Prostate gland (tissue), 2 donors: ENCODE measurements at regions not wholly inside any gene's neighbourhood (a gene's known extent, or its start where the extent isn't known, plus 50 kb on each side); places are given as distances from the start of the nearest gene placed in this dataset.
"Not testable (repeated sequence)": the region's sequence is repeated elsewhere in the genome, so short reads cannot be mapped to it uniquely, and the experiment has no call there.

Experiments used
- DNase-seq: peaks from one replicate; pipeline ENCODE4 v3.0.0-alpha.2; 2019; ENCODE audit warnings: low spot score
- H3K27ac ChIP-seq, 2 donors: fragments of 200-600 bp; sonication (generic); 2 replicates each; pipeline ENCODE4 v1.5.1; 2017 to 2019
- H3K27me3 ChIP-seq: fragments of 200-600 bp; sonication (generic); replicated peaks from 2 replicates; pipeline ENCODE4 v1.5.1; 2019; ENCODE audit not compliant: insufficient read depth
- H3K36me3 ChIP-seq, 2 donors: fragments of 200-600 bp; sonication (generic); 1 replicate in 1 of 2; 2 replicates in 1 of 2; pipeline versions ENCODE4 v1.5.1 to v1.8.1; 2017 to 2019
- H3K4me1 ChIP-seq: fragments of 200-600 bp; sonication (generic); replicated peaks from 2 replicates; pipeline ENCODE4 v1.5.1; 2019
- H3K4me3 ChIP-seq, 2 donors: fragments of 200-600 bp; sonication (generic); 2 replicates each; pipeline ENCODE4 v1.5.1; 2017 to 2019
- H3K9me3 ChIP-seq: fragments of 200-600 bp; sonication (generic); 2 replicates; pipeline ENCODE4 v1.5.1; 2017
- CTCF ChIP-seq, 4 experiments: fragments of 200-600 bp in 2 of 4; fragments of 450-650 bp in 2 of 4; sonication (generic) in 2 of 4; IDR thresholded peaks; 1 replicate in 3 of 4; 2 replicates in 1 of 4; pipeline ENCODE4 v1.5.1; 2016 to 2019; ENCODE audit warnings: antibody characterized with exemption in 4 of 4, mild to moderate bottlenecking in 2 of 4, moderate library complexity in 2 of 4
- POLR2A ChIP-seq: fragments of 450-650 bp; IDR thresholded peaks from one replicate; pipeline ENCODE4 v1.6.1; 2016; ENCODE audit warnings: antibody characterized with exemption, mild to moderate bottlenecking
- POLR2AphosphoS5 ChIP-seq: sonication (generic); formaldehyde crosslinking; IDR thresholded peaks from one replicate; pipeline ENCODE4 v1.6.1; 2017; ENCODE audit warnings: antibody characterized with exemption
- WGBS: methylation state at CpG from one replicate; pipeline ENCODE4 v1.1.5; 2018; 5-methylcytosine and 5-hydroxymethylcytosine counted together
- intact Hi-C: fragments of 100-400 bp; cut with DNase I; formaldehyde crosslinking; loops from one replicate; pipeline ENCODE4 v1.14.2; 2022

DNA sequence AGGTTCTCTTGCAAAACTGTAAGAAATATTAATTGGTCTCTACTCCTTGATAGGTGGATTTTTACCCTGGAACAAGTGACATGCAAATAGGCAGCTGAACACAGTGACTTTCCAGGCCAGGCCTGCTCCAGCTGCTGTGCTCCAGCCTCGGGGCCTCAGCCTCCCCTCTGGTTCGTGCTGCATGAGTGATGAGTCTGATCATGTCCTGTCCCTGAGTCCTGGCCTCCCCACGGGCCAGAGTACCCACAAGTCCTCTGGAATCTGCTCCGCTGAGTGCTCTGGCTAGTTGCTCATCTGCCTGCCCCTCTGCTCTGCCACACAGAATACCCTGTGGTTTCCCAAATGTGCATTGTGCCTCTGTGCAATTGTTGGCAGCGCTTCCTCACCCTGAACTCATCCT is 80.1 kb upstream of the PDZD8 start:
- no peak overlapping the region for H3K27ac ChIP-seq
- 80% methylated on average over 5 of the region's 5 CpGs for WGBS

GRCh38 chr10:117454502-117454901 is 79.3 kb upstream of the PDZD8 start:
- Histone ChIP-seq H3K27me3 (no peaks in the 10 kb centered on the region), H3K36me3 (no peaks in the 10 kb centered on the region), H3K4me3 (no peak overlapping the region), H3K27ac (no peak overlapping the region), H3K9me3 (no peaks in the 10 kb centered on the region), H3K4me1 (no peaks in the 10 kb centered on the region)
- DNase-seq: no peak
- no peak for TF ChIP-seq POLR2A
- no peak for TF ChIP-seq CTCF (IDR thresholded peaks at IDR 0.05)
- TF ChIP-seq POLR2AphosphoS5: no peak
- intact Hi-C loops: no loop called here
- 84% methylated on average over 1 of the region's 1 CpG for WGBS

More for the DNA sequence above, 80.1 kb upstream of the PDZD8 start:
- Histone ChIP-seq H3K4me1 (no peaks in the 10 kb centered on the region), H3K4me3 (no peak overlapping the region), H3K36me3 (no peaks in the 10 kb centered on the region), H3K27me3 (no peaks in the 10 kb centered on the region), H3K9me3 (no peaks in the 10 kb centered on the region)
- no peak for DNase-seq
- TF ChIP-seq POLR2A: no peak
- TF ChIP-seq CTCF (IDR thresholded peaks at IDR 0.05): no peak
- no peak for TF ChIP-seq POLR2AphosphoS5
- intact Hi-C loops: no loop called here

GRCh38 chr10:117453484-117453883 is 78.2 kb upstream of the PDZD8 start:
- H3K36me3 ChIP-seq, H3K9me3 ChIP-seq, intact Hi-C loops, DNase-seq, H3K27me3 ChIP-seq, H3K4me1 ChIP-seq, H3K4me3 ChIP-seq, H3K27ac ChIP-seq: not testable (repeated sequence)
- WGBS: 88% methylated on average over 5 of the region's 5 CpGs

GRCh38 chr10:117450940-117451339 is 75.7 kb upstream of the PDZD8 start:
- no peak for DNase-seq
- Histone ChIP-seq H3K4me1 (no peaks in the 10 kb centered on the region), H3K9me3 (no peaks in the 10 kb centered on the region), H3K4me3 (no peak overlapping the region), H3K27ac (no peak overlapping the region), H3K27me3 (no peaks in the 10 kb centered on the region), H3K36me3 (no peaks in the 10 kb centered on the region)
- intact Hi-C loops: no loop called here
- TF ChIP-seq CTCF (IDR thresholded peaks at IDR 0.05) (no peak), POLR2A (no peak), POLR2AphosphoS5 (no peak)
- WGBS: 86% methylated on average over 2 of the region's 2 CpGs

- no peak for DNase-seq
- 62% methylated on average over 6 of the region's 6 CpGs for WGBS
- H3K4me3 ChIP-seq: no peak overlapping the region
- no peak overlapping the region for H3K27ac ChIP-seq
- intact Hi-C loops: no loop called here
- no peaks in the 10 kb centered on the region for H3K4me1 ChIP-seq
- TF ChIP-seq CTCF (IDR thresholded peaks at IDR 0.05): no peak
- no peak for TF ChIP-seq POLR2A
- TF ChIP-seq POLR2AphosphoS5: no peak
- H3K27me3 ChIP-seq: no peaks in the 10 kb centered on the region
- H3K9me3 ChIP-seq: no peaks in the 10 kb centered on the region
- no peaks in the 10 kb centered on the region for H3K36me3 ChIP-seq
Measured at GRCh38 chr10:117449636-117450035, 74.4 kb upstream of the PDZD8 start.
